ENCODE measurements at regions not wholly inside any gene's neighbourhood (a gene's known extent, or its start where the extent isn't known, plus 50 kb on each side); places are given as distances from the start of the nearest gene placed in this dataset.

DNA sequence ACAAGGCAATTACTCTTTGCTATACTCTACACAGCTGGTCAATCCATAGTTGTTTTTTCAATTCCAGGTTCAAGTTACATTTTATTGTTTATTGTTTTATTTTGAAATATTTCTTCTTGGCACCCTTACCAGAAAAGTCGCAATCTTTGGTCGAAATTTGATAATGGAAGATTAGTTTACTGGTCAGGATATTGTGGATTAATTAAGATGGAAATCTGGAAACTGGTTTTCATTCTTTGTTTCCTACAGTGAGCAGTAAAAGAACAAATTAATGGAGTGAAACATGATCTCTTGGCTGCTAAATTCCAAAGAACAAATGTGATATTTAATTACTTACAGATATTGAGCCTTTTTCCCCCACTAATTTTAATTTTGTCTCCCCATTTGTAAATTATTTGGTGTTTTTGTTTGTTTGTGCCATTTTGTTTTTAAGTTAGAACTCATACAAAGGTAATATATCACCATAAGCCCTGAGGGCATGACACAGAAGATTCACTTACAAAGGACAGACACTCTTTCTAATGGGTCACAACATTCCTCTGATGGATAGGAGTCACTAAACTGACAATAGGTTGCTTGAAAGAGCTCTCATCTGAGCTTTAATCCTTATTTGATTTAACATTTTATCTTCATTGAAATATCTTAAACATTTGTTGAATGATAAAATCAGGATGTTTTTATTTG is 700.2 kb downstream of the KCNJ2 start:
- TF ChIP-seq, protein P1, sequence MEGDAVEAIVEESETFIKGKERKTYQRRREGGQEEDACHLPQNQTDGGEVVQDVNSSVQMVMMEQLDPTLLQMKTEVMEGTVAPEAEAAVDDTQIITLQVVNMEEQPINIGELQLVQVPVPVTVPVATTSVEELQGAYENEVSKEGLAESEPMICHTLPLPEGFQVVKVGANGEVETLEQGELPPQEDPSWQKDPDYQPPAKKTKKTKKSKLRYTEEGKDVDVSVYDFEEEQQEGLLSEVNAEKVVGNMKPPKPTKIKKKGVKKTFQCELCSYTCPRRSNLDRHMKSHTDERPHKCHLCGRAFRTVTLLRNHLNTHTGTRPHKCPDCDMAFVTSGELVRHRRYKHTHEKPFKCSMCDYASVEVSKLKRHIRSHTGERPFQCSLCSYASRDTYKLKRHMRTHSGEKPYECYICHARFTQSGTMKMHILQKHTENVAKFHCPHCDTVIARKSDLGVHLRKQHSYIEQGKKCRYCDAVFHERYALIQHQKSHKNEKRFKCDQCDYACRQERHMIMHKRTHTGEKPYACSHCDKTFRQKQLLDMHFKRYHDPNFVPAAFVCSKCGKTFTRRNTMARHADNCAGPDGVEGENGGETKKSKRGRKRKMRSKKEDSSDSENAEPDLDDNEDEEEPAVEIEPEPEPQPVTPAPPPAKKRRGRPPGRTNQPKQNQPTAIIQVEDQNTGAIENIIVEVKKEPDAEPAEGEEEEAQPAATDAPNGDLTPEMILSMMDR (IDR thresholded peaks at IDR 0.05), result no peak
- TF ChIP-seq POLR2A (IDR thresholded peaks at IDR 0.05; ENCODE audit: low read depth), result no peak
